ENCODE measurements at regions not wholly inside any gene's neighbourhood (a gene's known extent, or its start where the extent isn't known, plus 50 kb on each side); places are given as distances from the start of the nearest gene placed in this dataset.

DNA sequence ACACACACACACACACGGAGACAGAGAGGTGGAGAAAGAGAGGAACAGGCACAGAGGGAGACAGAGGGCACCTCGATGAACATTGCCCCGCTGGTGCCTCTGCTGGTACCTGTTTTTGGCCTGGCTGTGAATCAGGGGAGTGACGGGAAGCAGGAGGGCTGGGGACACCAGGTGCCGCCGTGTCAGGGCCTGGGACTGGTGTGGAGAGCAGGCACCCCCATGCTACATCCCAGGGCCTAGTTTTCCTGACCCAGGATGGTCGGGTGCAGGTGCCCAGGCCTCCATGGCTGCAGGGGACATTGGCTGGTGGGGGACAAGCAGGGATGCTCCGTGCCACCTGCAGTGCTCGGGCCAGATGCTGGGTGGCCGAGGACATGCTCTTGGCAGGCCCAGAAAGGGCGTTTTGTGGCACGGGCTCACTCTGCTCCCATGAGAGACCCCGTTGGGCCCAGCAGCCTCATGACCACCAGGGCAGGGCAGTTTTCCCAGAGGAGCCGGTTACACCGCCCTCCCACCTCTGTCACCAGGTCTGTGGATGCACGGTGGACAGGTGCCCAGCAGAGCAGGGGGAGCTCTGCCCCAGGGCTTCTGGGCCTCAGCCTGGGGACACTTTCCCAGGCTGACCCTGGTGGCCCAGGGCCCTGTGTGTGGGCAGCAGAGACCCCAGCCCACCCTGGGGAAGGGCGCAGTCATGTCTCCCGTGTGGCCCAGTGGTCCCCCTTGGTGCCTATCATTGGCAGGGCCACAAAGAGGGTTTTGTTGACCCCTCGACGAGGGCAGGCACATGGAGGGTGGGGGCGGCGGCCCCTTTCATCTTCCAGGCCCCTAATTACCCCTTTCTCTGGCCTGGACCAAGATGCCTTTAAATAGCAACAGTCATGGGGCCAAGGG is 207.5 kb upstream of the RTL1 start:
- no peak for DNase-seq

DNA sequence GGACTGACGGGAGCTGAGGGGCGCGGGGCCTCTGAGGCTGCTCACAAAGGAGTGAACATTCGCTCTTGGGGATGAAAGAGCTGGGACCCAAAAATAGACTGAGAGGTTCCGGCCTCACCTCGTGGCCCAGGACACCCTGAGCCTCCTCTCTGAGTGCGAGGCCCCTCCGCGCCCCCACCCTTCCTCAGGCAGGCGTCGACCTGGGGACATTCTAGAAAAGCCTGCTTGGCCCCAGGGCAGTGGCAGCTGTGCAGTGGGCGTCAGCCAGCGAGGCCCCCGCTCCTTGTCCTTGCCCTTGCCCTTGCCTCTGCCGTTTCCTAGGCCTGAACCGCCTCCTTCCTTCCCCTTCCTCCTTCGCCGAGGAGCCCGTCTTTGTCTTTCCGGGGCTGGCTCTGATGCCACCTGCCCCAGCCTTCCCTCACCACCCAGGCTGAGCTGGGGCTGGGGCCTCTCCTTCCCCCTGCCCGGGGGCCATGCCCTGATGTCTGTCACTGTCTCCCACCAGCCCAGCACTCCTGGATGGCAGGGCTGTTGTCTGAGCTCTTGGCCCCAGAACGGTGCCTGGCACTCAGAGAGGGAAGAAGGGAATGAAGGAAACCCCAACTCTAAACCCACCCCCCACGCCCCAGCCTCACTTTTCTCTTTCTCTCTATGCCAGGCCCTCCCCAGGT is 208.2 kb upstream of the RTL1 start:
- no peak for DNase-seq

DNA sequence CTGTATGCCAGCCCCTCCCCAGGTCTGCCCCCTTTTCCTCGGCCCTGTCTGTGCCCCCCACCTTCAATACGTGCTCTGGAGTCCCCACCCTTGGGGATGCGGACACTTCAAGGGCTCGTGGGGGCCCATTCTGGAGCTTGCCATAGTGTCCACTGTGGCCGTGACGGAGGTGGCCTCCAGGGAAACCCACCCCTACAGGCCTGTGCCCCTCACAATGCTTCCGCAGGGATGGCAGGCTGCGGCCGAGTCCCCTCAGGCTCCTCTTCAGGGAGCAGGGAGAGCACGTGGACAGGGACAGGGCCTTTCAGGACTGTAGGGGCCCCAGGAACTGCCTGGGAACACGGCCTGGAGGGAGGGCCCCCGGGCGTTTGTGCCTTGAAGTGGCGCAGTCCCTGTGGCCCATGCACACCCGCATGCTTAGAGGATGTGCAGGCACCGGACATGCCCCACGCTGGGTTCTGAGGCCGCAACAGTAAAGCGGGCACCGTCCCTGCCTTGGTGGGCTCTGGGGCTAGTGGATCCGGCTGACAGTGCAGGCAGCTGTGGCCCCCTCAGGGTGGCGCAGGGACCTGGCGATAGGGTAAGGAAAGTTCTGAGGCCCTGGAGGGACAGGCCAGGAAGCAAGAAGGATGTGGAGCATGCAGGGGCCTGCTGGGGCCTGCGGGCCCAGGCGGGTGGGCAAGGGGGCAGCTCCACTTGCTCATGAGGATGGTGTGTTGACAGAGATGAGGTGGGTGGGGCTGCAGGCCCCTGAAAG is 209.0 kb upstream of the RTL1 start:
- no peak for DNase-seq

DNA sequence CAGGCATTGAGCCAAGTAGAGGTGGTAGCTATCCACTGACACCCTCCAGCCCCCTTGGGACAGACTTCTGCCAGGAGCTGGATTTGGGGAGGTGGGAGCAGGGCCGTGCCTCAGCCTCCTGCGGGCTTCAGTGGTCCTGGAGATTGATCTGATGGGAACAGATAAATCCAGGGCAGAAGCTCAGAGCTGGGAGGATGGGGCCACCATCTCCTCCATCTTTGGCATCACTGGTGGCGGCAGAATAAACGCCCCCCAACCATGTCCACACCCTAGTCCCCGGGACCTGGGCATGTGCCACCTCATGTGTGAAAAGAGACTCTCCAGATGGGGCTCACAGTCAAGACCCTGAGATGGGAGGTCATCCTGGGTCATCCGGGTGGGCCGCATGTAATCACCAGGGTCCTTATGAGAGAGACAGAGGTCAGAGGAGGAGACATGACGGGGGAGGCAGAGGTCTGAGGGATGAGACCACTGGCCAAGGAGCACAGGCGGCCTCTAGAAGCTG is 209.6 kb upstream of the RTL1 start:
- DNase-seq, result no peak

DNA sequence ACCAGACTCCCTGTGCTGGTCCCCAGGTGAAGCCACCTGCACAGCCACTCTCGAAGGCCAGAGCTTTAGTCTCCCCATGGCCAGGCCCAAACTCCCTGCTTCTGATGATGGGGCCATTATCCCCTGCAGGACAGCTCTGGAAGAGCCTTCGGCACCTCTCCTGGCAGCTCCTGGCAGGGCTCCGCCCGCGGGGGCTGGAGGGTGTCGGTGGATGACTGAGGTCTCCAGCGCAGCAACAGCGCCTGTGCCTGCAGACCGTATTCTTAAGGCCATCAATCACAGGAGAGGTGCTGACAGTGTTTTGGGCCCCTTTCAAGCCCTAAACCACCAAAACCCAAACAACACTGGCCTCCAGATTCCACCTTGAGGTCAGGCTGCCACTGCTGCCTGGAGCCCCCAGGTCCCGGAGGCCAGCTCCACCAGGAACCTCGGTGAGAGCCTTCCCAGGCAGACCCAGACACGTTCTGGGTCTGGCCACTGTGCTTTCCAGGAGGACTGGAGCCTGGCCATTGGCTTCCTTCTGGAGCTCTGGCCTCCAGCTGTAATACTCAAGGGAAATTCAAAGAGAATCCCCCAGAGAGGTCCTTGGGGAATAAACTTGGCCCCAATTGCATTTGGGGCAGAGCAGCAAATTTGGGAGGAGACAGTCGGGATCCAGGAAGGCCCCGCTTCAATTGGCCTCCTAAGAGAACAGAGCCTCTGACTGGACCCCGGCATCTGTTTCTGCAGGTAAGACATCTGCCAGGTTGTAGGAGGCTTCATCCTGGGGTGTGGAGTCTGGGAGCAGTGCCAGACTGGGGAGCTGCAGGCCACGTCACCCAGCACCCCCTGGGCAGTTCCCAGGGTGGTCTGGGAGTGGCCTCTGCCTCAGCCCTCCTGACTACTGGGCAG is 210.6 kb upstream of the RTL1 start:
- no peak for DNase-seq

DNA sequence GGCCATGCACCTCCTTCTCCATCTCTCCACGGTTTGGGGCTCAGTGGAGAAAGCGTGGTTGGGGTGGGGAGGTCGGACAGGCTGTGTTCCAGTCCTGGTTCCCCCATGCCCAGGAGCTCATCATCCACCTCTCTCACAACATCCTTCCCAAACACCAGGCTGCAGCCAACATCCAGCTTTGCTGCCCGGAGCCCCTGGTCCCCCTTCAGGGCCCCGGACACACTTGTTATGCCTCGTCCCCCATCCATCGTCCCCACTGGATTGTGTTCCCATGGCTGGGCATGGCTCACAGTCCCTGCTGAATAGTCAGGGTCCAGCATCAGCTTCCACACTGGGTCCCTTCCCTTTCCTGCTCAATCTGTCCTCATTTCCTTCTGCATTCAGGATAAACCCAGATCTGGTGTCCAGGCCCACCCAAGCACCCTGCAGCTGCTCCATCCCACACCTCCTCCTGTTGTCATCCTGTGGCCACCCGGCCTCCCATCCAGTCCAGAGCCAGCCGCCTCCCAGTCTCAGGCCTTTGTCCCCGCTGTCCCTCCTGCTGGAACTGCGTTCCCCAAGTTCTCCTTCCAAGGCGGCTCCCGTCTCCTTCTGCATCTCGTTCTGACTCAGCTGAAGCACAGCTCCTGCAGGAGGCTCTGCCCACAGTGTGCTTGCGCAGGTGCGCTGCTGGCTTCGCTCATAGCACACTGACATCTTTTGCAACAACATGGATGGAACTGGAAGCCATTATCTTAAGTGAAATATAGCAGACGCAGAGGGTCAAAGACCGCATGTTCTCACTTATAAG is 211.4 kb upstream of the RTL1 start:
- no peak for DNase-seq

DNA sequence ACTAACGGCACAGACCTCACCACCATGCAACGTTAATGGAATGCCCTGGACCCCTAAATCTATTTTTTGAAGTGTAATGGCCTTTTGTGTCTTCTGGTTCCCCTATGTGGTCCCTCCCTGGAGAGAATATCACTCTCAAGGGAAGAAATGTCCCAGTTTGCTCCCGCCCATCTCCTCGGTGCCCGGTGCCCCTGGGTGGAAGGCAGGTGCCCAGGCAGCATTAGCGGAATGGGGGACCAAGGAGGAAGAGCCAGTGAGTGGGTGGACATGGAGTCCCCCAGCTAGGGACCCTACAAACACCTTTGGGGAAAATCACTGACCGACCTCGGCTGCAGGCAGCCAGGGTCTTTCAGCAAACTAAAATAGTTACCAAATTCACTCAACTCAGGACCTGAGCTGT is 212.1 kb upstream of the RTL1 start:
- DNase-seq, result no peak

DNA sequence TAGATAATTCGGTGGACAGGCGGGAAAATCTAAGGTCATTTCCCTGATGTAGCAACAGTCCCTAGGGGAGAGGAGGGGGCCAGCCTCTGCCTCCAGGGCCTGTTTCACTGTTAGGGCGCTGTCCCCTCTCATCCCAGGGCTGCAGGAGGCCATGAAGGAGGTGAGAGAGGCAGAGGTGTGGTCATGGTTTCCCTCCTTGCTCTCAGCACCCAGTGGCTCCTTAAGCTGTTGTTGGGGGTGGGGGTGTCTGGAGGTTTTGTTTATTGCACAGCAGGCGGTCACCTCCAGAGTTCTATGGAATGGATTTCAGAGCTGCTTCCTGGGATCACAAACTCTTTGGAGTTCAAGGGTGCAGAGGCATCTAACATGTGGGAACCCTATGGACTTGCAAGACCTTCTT is 212.5 kb upstream of the RTL1 start:
- DNase-seq, result no peak

DNA sequence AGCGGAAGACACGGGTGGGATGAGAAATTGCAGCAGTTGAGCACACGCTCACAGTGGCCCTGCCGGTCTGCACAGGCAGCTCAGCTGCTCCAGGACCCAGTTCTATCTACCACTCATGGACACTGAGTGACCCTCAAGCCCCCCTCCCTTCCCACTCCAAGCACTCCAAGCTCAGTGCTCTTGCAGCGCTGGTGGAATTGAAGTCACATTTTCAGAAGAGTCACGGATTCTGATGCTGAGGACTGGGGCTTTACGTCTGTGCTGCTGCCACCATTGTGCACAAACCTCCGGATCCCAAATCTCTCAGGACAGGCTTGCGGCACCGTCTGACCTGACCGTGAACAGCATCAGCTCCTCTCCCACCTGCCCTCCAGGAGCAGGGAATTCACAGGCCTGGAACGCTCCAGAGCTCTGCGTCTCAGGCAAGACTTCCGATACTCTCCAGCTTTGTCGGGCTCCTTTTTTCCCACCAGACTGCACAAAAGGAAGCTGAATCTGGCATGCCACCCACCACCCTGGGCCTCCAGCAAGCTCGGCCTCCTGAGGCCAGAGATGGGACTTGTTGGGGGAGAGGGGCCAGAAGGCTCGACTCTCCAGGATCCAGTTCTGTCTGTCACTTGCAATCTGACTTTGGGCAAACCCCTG is 213.1 kb upstream of the RTL1 start:
- DNase-seq, result no peak

DNA sequence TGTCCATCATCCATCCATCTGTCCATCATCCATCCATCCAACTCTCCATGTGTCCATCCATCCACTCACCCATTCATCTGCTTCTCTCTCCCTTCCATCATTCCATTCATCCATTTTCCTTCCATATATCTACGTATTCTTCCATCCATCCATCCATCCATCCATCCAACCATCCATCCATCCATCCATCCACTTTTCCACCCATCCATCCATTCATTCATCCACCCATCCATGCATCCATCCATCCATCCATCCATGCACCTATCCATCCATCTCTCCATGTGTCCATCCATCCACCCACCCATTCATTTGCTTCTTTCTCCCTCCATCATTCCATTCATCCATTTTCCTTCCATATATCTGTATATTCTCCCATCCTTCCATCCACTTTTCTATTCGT is 214.0 kb upstream of the RTL1 start:
- DNase-seq, result no peak

DNA sequence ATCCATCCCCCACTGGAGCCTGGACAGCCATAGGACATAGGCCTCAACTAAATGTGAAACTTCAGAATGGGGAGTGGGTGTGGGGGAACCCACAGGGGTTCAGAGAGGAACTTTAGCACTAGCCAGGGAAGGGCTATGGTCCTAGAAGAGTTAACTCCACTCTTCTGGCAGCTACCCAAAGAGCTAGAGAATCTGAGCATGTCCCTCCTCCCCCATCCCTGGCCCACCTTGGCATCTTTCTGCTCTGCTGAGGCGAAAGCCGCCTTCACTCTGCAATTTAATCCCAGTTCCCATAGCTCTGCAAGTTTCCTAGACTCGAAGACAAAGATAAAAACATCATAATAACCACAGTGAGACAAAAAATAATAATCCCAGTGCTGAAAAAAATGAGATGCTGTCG is 214.7 kb upstream of the RTL1 start:
- no peak for DNase-seq

DNA sequence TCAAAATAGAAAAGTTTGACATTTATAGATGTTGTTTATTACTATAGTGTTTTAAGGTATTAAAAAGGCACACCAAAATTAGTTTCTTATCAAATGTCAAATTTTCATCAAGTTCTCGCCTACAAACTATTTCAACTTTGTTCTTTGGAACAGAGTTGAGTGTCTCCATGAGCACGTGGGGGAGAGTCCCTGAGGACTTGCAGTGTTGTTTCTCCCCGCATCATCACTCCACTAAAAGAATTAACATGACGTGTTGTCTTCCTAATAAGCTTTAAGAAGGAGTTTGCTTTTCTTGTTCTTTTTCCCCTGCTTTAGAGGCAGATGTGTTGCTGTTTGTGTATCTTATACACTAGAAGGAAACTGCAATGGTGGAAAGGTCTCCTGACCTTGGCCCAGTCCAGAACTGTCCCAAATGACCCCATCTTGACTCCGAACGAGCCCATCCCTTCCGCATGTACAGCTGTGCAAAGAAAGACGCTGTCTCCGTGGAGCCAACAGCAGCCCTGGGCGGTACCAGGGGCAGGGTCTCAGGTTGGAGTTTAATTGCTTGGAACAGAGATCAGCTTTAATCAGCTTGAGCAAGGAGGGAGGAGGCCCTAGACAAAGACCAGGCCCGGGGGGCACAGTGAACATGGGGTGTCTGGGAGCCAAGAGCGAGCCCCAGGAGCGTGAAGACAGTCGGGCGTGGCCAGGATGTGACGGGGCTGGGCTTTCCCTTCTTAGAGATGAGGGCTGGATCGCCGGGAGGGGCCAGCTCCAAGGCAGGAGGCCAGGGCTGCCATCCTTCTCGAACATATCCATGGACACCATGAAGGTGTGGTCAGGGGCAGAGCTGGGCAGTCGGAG is 215.4 kb upstream of the RTL1 start:
- DNase-seq, result no peak

DNA sequence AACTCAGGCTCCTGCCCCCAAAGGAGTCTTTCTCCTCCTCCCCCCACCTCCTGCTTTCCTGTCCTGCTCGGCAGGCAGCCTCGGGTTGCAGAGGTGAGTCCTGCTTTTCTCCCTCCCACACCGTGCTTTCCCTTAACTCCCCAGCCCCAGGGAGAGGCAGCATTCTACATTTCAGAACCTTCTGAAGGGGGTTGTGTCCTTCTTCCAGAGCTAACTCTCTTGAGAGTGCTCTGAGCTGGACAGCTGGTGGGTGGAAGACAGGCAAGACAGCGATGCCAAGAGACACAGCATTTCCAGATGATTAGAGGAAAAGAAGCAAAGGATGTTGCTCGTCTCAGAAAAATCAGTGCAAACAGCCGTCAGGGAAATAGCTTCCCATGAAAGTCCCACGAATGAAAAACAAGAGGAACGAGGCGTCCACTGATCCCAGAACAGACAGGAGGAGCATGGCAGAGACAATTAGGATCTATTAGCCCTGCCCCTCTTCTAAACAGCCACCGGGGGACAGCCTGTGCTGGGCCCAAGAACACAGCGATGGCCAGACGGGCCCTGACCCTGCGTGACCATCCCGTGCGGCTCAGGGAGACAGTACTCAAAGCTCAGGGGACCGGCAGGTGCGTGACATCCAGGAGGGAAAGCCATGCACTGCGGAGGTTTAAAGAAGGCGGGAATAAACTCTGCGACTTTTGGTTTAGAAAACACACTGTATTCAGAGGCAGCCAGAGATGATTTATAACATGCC is 216.5 kb upstream of the RTL1 start:
- DNase-seq, result no peak

DNA sequence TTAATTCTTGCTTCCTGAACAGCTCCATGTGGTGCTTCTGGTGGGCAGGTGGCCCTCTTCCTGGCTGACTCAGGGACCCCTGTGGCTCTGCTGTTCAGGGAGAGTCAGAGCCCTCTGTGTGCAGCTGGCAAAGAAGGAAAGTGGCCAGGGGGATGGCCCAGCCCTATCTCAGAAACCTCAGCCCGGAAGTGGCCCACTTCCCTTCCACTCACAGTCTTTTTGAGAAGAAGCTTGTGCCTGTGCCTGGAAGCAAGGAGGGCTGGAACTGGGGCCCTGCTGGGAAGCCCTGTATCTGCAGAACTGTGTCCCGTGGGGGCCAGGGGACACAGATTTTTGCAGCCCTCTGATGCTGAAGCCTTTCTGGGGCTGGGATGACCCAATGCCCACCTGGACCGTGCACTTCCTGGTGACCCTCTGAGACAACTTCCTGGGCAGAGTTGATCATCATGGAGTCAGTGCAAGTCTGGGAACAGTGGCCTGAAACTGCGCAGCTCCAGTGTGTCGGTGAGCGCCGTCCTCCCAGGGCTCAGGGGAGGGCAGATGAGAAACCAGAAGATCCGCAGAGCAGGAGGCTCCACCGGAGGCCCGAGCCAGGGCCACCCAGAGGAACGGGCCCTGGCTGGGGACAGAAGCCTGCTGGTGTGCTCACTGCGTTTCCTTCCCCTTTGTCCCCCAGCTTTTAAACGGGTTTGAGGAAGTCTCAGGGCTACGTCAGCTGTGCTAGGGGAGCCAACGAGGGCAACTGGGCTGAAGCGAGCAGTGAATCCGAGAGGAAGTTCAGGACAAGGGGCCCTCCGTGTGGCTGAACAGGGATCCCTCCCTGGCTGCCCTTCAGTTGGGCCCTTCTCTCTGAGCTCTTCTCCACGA is 217.4 kb upstream of the RTL1 start:
- DNase-seq, result no peak

DNA sequence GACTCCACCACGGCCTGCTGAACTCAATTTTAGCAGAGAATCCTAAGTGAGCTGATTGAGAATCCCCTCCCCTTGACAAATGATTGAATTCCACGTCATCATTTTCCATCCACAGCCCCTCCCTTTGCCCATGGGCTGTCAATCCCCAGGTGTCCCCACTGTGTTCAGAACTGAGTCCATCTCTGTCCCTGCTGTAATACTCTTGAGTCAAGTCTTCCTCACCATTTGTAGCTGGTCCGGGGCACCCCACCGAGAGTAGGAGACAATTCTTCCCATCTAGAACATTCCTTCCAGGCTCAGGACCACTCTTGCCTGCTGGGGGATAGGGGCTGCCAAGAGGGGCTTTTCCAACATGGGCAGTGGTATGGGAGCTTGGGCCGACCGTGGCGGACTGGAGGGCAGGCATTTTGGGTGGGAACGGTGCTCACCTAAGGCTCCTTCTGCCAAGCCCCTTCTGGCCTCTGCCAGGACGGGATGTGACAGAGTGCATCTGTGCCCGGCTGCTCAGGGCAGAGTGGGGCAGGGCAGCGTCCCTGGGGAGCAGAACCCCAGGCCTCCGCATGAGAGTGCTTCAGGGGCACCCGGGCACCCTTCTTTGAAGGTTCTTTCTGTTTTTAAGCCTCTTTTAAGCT is 218.1 kb upstream of the RTL1 start:
- no peak for DNase-seq

DNA sequence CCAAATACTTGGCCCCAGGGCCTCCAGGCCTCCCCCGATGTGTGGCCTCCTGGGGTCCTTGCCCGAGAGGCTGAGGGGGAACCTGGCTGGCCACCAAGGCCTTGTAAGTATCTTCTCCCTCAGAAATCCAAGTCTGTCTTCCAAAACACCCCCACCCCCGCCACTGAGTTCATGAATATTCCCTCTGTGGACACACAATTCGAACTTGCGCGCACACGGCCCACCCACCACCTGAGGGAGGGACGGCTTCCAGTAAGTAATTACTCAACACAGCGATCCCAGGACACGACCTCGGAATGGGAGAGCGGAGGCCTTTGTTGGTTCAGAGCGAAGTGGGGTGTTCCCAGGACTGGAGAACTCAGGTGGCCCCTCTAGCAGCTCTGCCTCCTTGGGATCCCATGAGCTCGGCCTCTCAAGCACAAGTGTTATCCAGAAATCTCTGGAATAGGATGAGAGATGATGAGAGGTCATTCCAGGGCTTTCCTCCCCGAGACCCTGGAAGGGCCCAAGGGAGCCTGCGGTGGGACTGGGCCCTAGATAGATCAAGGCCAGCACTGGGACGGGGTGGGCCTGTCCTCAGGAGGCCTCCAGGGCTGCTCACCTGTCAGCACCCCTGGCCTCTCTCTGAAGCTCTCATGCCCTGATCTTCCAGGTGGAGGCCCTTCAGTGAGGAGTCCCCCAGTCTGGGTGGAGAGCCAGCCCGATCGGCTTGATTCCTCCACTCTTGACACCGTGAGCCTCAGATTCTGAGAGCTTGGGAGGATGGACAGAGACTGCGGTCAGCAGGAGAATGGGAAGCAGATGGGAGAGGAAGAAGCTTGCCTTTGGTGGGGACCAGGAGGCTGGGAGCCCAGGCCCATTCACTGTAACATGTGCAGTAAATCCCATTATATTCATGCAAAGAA is 219.0 kb upstream of the RTL1 start:
- DNase-seq, result no peak

Data from NCI-H2171 (cell line).